H9 (cell line): ENCODE measurements at regions not wholly inside any gene's neighbourhood (a gene's known extent, or its start where the extent isn't known, plus 50 kb on each side); places are given as distances from the start of the nearest gene placed in this dataset.

Experiments used
- DNase-seq: peaks from one replicate; pipeline ENCODE4 v3.0.0-alpha.2; 2017
- H2AFZ ChIP-seq: one replicate; pipeline ENCODE4 v1.6.1; 2013; ENCODE audit warnings: mild to moderate bottlenecking, low read length, control low read depth, moderate library complexity
- H2AK5ac ChIP-seq: 2 replicates; pipeline ENCODE4 v1.6.1; 2013; ENCODE audit warnings: low read length, control low read depth, mixed read lengths; ENCODE audit not compliant: insufficient read length
- H2BK120ac ChIP-seq: one replicate; pipeline ENCODE4 v1.6.1; 2013; ENCODE audit warnings: low read depth, mild to moderate bottlenecking, low read length, control low read depth, inconsistent platforms; ENCODE audit not compliant: poor library complexity, severe bottlenecking
- H2BK12ac ChIP-seq: 2 replicates; pipeline ENCODE4 v1.6.1; 2013; ENCODE audit warnings: low read length, control low read depth, mixed read lengths, low read depth; ENCODE audit not compliant: insufficient read length
- H2BK15ac ChIP-seq: 2 replicates; pipeline ENCODE4 v1.6.1; 2013; ENCODE audit warnings: low read depth, low read length, control low read depth
- H2BK20ac ChIP-seq: one replicate; pipeline ENCODE4 v1.6.1; 2013; ENCODE audit warnings: low read depth, mild to moderate bottlenecking, low read length, control low read depth, inconsistent platforms; ENCODE audit not compliant: poor library complexity, severe bottlenecking
- H2BK5ac ChIP-seq: 2 replicates; pipeline ENCODE4 v1.6.1; 2013; ENCODE audit warnings: low read length, control low read depth, mixed read lengths; ENCODE audit not compliant: insufficient read length
- H3K14ac ChIP-seq: 2 replicates; pipeline ENCODE4 v1.6.1; 2013; ENCODE audit warnings: low read length, control low read depth; ENCODE audit not compliant: insufficient read depth
- H3K18ac ChIP-seq: 2 replicates; pipeline ENCODE4 v1.6.1; 2013; ENCODE audit warnings: low read depth, mild to moderate bottlenecking, mixed read lengths, low read length, control low read depth; ENCODE audit not compliant: insufficient read length
- H3K23ac ChIP-seq: 2 replicates; pipeline ENCODE4 v1.6.1; 2013; ENCODE audit warnings: low read length, control low read depth, mixed read lengths, low read depth; ENCODE audit not compliant: insufficient read length
- H3K23me2 ChIP-seq: 2 replicates; pipeline ENCODE4 v1.6.1; 2013; ENCODE audit warnings: low read depth, mild to moderate bottlenecking, mixed read lengths, low read length, control low read depth; ENCODE audit not compliant: insufficient read length, poor library complexity, severe bottlenecking
- H3K27ac ChIP-seq: 2 replicates; pipeline ENCODE4 v1.5.1; 2013; ENCODE audit warnings: low read length, control low read depth, mixed read lengths, low read depth; ENCODE audit not compliant: insufficient read length
- H3K27me3 ChIP-seq: 2 replicates; pipeline ENCODE4 v1.6.1; 2013; ENCODE audit warnings: low read length, control low read depth, inconsistent platforms; ENCODE audit not compliant: insufficient read depth
- H3K4ac ChIP-seq: 2 replicates; pipeline ENCODE4 v1.6.1; 2013; ENCODE audit warnings: low read depth, mild to moderate bottlenecking, control low read depth, inconsistent platforms, low read length, moderate library complexity
- H3K4me1 ChIP-seq: 2 replicates; pipeline ENCODE4 v1.6.1; 2013; ENCODE audit warnings: low read length, control low read depth, inconsistent platforms; ENCODE audit not compliant: insufficient read depth
- H3K4me2 ChIP-seq: 2 replicates; pipeline ENCODE4 v1.6.1; 2013; ENCODE audit warnings: low read length, control low read depth, mixed read lengths; ENCODE audit not compliant: insufficient read length, insufficient read depth
- H3K56ac ChIP-seq: 2 replicates; pipeline ENCODE4 v1.6.1; 2013; ENCODE audit warnings: low read depth, mild to moderate bottlenecking, mixed read lengths, low read length, control low read depth; ENCODE audit not compliant: insufficient read length
- H3K79me1 ChIP-seq: 2 replicates; pipeline ENCODE4 v1.6.1; 2013; ENCODE audit warnings: low read depth, mild to moderate bottlenecking, moderate library complexity, low read length, control low read depth, inconsistent platforms; ENCODE audit not compliant: insufficient read depth, poor library complexity, severe bottlenecking
- H3K79me2 ChIP-seq: 2 replicates; pipeline ENCODE4 v1.6.1; 2013; ENCODE audit warnings: low read length, control low read depth, inconsistent platforms; ENCODE audit not compliant: insufficient read depth
- H3K9ac ChIP-seq: 2 replicates; pipeline ENCODE4 v1.6.1; 2013; ENCODE audit warnings: low read length, control low read depth, mixed read lengths; ENCODE audit not compliant: insufficient read length; ENCODE audit errors: extremely low read depth
- H3K9me3 ChIP-seq: one replicate; pipeline ENCODE4 v1.6.1; 2013; ENCODE audit warnings: low read depth, low read length, inconsistent platforms; ENCODE audit not compliant: control insufficient read depth
- H3T11ph ChIP-seq: one replicate; pipeline ENCODE4 v1.6.1; 2013; ENCODE audit warnings: mild to moderate bottlenecking, low read length, control low read depth, inconsistent platforms
- H4K20me1 ChIP-seq: one replicate; pipeline ENCODE4 v1.6.1; 2013; ENCODE audit not compliant: control insufficient read depth, insufficient read length, insufficient read depth
- H4K5ac ChIP-seq: 2 replicates; pipeline ENCODE4 v1.6.1; 2013; ENCODE audit warnings: low read depth, mild to moderate bottlenecking, mixed read lengths, low read length, control low read depth; ENCODE audit not compliant: insufficient read length
- H4K8ac ChIP-seq: replicated peaks from 2 replicates; pipeline ENCODE4 v1.6.1; 2013; ENCODE audit warnings: low read length, control low read depth, mixed read lengths, low read depth; ENCODE audit not compliant: insufficient read length
- H4K91ac ChIP-seq: 2 replicates; pipeline ENCODE4 v1.6.1; 2013; ENCODE audit warnings: low read depth, mild to moderate bottlenecking, moderate library complexity, mixed read lengths, low read length, control low read depth; ENCODE audit not compliant: insufficient read length
- H3K27ac Mint-ChIP-seq, 3 experiments: 2 replicates in 2 of 3; 3 replicates in 1 of 3; pipeline ENCODE4 v1.8.0; 2020 to 2021; ENCODE audit warnings: mixed read lengths in 3 of 3, mild to moderate bottlenecking in 1 of 3, moderate library complexity in 1 of 3
- H3K27me3 Mint-ChIP-seq: 2 replicates; pipeline ENCODE4 v1.8.0; 2021; ENCODE audit warnings: low read depth, mild to moderate bottlenecking, moderate library complexity, mixed read lengths
- H3K36me3 Mint-ChIP-seq, 3 experiments: 2 replicates in 2 of 3; 3 replicates in 1 of 3; pipeline ENCODE4 v1.8.0; 2020 to 2021; ENCODE audit warnings: low read depth in 3 of 3, mixed read lengths in 3 of 3; ENCODE audit not compliant: insufficient read depth in 1 of 3
- H3K4me1 Mint-ChIP-seq, 2 experiments: 2 replicates each; pipeline ENCODE4 v1.8.0; 2020; ENCODE audit warnings: mixed read lengths in 2 of 2
- H3K4me3 Mint-ChIP-seq, 2 experiments: 2 replicates in 1 of 2; 3 replicates in 1 of 2; pipeline ENCODE4 v1.8.0; 2020 to 2021; ENCODE audit warnings: mild to moderate bottlenecking in 2 of 2, mixed read lengths in 2 of 2, moderate library complexity in 1 of 2
- H3K9me3 Mint-ChIP-seq, 2 experiments: 2 replicates in 1 of 2; 3 replicates in 1 of 2; pipeline ENCODE4 v1.8.0; 2020; ENCODE audit warnings: mild to moderate bottlenecking in 2 of 2, mixed read lengths in 2 of 2, moderate library complexity in 1 of 2
- WGBS: extraction: QIAGEN DNeasy Blood & Tissue Kit; methylation state at CpG from one replicate; pipeline ENCODE4 v1.1.7; 2013; ENCODE audit warnings: missing lambda C conversion rate, low lambda C conversion rate, mixed read lengths; ENCODE audit not compliant: insufficient read length; ENCODE audit errors: extremely low coverage; 5-methylcytosine and 5-hydroxymethylcytosine counted together
- TF ChIP-seq, protein P1 (sequence below): fragments of 200-600 bp; sonication (generic); conservative IDR thresholded peaks from 3 replicates; pipeline ENCODE4 v1.8.0; 2021; ENCODE audit warnings: antibody characterized with exemption, mild to moderate bottlenecking

DNA sequence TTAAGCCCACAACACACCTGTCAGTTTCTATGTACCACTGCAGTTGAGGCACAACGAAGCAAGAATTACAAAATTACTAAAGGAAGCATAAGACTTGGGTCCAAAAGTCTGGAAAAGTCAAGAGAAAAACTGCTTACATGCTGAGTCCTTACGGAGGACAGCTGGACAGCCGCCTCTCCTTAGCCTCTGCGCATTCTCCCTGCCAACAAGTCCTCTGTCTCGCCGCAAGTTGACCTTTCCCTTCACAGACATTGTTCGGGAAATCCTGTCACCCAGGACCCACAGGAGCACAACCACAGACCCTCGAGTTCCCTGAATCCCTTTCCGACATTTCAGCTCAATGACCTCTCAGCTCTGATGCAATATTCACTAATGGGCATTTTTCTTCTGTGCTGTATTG is 525.4 kb upstream of the SALL3 start:
- no peak overlapping the region for H3K4me3 Mint-ChIP-seq
- H2BK12ac ChIP-seq, result no peak overlapping the region
- no peak overlapping the region for H4K8ac ChIP-seq
- no peak overlapping the region for H2BK5ac ChIP-seq
- H2AK5ac ChIP-seq, result no peak overlapping the region
- H3K18ac ChIP-seq, result no peak overlapping the region
- no peak overlapping the region for H3K4ac ChIP-seq
- H3K27me3 Mint-ChIP-seq, result no peaks in the 10 kb centered on the region
- H3K4me1 ChIP-seq, result no peaks in the 10 kb centered on the region
- no peak overlapping the region for H3K14ac ChIP-seq
- no peaks in the 10 kb centered on the region for H3K36me3 Mint-ChIP-seq
- no CpG with 5 or more reads among the region's 9 CpGs for WGBS
- no peaks in the 10 kb centered on the region for H3K79me2 ChIP-seq
- no peaks in the 10 kb centered on the region for H3K9me3 ChIP-seq
- no peak overlapping the region for H3K4me2 ChIP-seq
- H4K20me1 ChIP-seq, result no peaks in the 10 kb centered on the region
- TF ChIP-seq, protein P1, sequence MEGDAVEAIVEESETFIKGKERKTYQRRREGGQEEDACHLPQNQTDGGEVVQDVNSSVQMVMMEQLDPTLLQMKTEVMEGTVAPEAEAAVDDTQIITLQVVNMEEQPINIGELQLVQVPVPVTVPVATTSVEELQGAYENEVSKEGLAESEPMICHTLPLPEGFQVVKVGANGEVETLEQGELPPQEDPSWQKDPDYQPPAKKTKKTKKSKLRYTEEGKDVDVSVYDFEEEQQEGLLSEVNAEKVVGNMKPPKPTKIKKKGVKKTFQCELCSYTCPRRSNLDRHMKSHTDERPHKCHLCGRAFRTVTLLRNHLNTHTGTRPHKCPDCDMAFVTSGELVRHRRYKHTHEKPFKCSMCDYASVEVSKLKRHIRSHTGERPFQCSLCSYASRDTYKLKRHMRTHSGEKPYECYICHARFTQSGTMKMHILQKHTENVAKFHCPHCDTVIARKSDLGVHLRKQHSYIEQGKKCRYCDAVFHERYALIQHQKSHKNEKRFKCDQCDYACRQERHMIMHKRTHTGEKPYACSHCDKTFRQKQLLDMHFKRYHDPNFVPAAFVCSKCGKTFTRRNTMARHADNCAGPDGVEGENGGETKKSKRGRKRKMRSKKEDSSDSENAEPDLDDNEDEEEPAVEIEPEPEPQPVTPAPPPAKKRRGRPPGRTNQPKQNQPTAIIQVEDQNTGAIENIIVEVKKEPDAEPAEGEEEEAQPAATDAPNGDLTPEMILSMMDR, result no peak
- H3K79me1 ChIP-seq, result no peaks in the 10 kb centered on the region
- H4K5ac ChIP-seq, result no peak overlapping the region
- H2AFZ ChIP-seq, result no peak overlapping the region
- no peak overlapping the region for H3K56ac ChIP-seq
- H3K27ac Mint-ChIP-seq, result no peak overlapping the region
- no peak overlapping the region for H2BK15ac ChIP-seq
- H3T11ph ChIP-seq, result no peak overlapping the region
- H3K27me3 ChIP-seq, result no peaks in the 10 kb centered on the region
- H2BK20ac ChIP-seq, result no peak overlapping the region
- H3K9me3 Mint-ChIP-seq, result no peaks in the 10 kb centered on the region
- no peak overlapping the region for H3K9ac ChIP-seq
- H3K23me2 ChIP-seq, result no peaks in the 10 kb centered on the region
- no peak overlapping the region for H3K27ac ChIP-seq
- H4K91ac ChIP-seq, result no peak overlapping the region
- no peak overlapping the region for H3K23ac ChIP-seq
- peaks cover 11% of the 10 kb centered on the region in 2 experiments for H3K4me1 Mint-ChIP-seq
- no peak overlapping the region for H2BK120ac ChIP-seq
- DNase-seq, result no peak
